Keratinocyte (primary cell): ENCODE measurements at regions not wholly inside any gene's neighbourhood (a gene's known extent, or its start where the extent isn't known, plus 50 kb on each side); places are given as distances from the start of the nearest gene placed in this dataset.

Source experiments
- CTCF ChIP-seq, 3 experiments: IDR thresholded peaks in 1 of 3; conservative IDR thresholded peaks in 1 of 3; optimal IDR thresholded peaks in 1 of 3; 2 replicates in 2 of 3; 3 replicates in 1 of 3; pipeline versions ENCODE3 to v1.5.1; 2011; ENCODE audit warnings: low read length in 3 of 3, mild to moderate bottlenecking in 3 of 3, moderate library complexity in 2 of 3, control low read depth in 1 of 3, inconsistent platforms in 1 of 3; ENCODE audit not compliant: insufficient read depth in 2 of 3; ENCODE audit errors: extremely low read depth in 1 of 3
- EZH2 ChIP-seq: IDR thresholded peaks from one replicate; pipeline ENCODE4 v1.6.1; 2012; ENCODE audit warnings: inconsistent platforms, mild to moderate bottlenecking, low read length, moderate library complexity

- TF ChIP-seq CTCF (optimal IDR thresholded peaks at IDR 0.05 in 1 of 3, IDR thresholded peaks at IDR 0.05 in 1 of 3, conservative IDR thresholded peaks at IDR 0.05 in 1 of 3; ENCODE audit: extremely low read depth in 1 of 3, insufficient read depth in 2 of 3, low read length in 3 of 3) (no peak), EZH2 (no peak)
Observed at GRCh38 chr2:196276421-196276820, 105.0 kb upstream of the STK17B start.
